CD8-positive, alpha-beta memory T cell (primary cell): ENCODE measurements at regions not wholly inside any gene's neighbourhood (a gene's known extent, or its start where the extent isn't known, plus 50 kb on each side); places are given as distances from the start of the nearest gene placed in this dataset.

Experiments
- CTCF ChIA-PET: fragments of 350-600 bp; sonication (Branson Sonifier 250); formaldehyde crosslinking; loops from one replicate; lab custom pipeline; 2021; ENCODE audit warnings: antibody characterized with exemption; lab: Charles Lee
- POLR2A ChIA-PET: fragments of 350-600 bp; sonication (Branson Sonifier 250); formaldehyde crosslinking; loops from one replicate; lab custom pipeline; 2021; ENCODE audit warnings: antibody characterized with exemption; lab: Charles Lee
- DNase-seq, 5 donors: peaks; one replicate each; pipeline versions ENCODE4 v3.0.0 to v3.0.0-alpha.2; 2020 to 2022; ENCODE audit warnings: mixed read lengths in 1 of 5
- H3K27ac ChIP-seq: one replicate; pipeline ENCODE4 v1.7.0; 2013; ENCODE audit warnings: low read depth, mild to moderate bottlenecking, low read length, moderate library complexity
- H3K27me3 ChIP-seq: 2 replicates; pipeline ENCODE4 v1.7.0; 2013; ENCODE audit warnings: low read length, mild to moderate bottlenecking; ENCODE audit not compliant: insufficient read depth, poor library complexity, severe bottlenecking
- H3K36me3 ChIP-seq: 2 replicates; pipeline ENCODE4 v1.7.0; 2013; ENCODE audit warnings: mild to moderate bottlenecking, low read length, moderate library complexity; ENCODE audit not compliant: insufficient read depth
- H3K4me1 ChIP-seq: 2 replicates; pipeline ENCODE4 v1.7.0; 2013; ENCODE audit warnings: mild to moderate bottlenecking, low read length, moderate library complexity; ENCODE audit not compliant: insufficient read depth
- H3K4me3 ChIP-seq: 2 replicates; pipeline ENCODE4 v1.7.0; 2013; ENCODE audit warnings: mild to moderate bottlenecking, low read length
- H3K9me3 ChIP-seq: 2 replicates; pipeline ENCODE4 v1.7.0; 2013; ENCODE audit warnings: mild to moderate bottlenecking, low read length
- H3K27ac Mint-ChIP-seq, 8 donors: one replicate each; pipeline ENCODE4 v1.8.0; 2020 to 2021; ENCODE audit warnings: mixed read lengths in 8 of 8, mild to moderate bottlenecking in 6 of 8, inconsistent platforms in 3 of 8, moderate library complexity in 3 of 8
- H3K27me3 Mint-ChIP-seq, 2 donors: one replicate each; pipeline ENCODE4 v1.8.0; 2020 to 2021; ENCODE audit warnings: mixed read lengths in 2 of 2, mild to moderate bottlenecking in 1 of 2, moderate library complexity in 1 of 2
- H3K36me3 Mint-ChIP-seq, 3 donors: one replicate each; pipeline ENCODE4 v1.8.0; 2020 to 2021; ENCODE audit warnings: mixed read lengths in 3 of 3, inconsistent platforms in 1 of 3, mild to moderate bottlenecking in 1 of 3
- H3K4me1 Mint-ChIP-seq, 3 donors: one replicate each; pipeline ENCODE4 v1.8.0; 2020 to 2021; ENCODE audit warnings: mixed read lengths in 3 of 3, inconsistent platforms in 1 of 3, mild to moderate bottlenecking in 1 of 3
- H3K4me3 Mint-ChIP-seq, 7 donors: one replicate each; pipeline ENCODE4 v1.8.0; 2020 to 2021; ENCODE audit warnings: mixed read lengths in 7 of 7, mild to moderate bottlenecking in 6 of 7, moderate library complexity in 4 of 7, inconsistent platforms in 2 of 7
- H3K9me3 Mint-ChIP-seq, 5 donors: one replicate each; pipeline ENCODE4 v1.8.0; 2020 to 2022; ENCODE audit warnings: mixed read lengths in 5 of 5, mild to moderate bottlenecking in 3 of 5, moderate library complexity in 2 of 5, inconsistent platforms in 1 of 5

- Mint-ChIP-seq H3K27me3 (no peaks in the 10 kb centered on the region), H3K27ac (no peak overlapping the region), H3K4me3 (no peak overlapping the region), H3K4me1 (no peaks in the 10 kb centered on the region), H3K36me3 (no peaks in the 10 kb centered on the region), H3K9me3 (peaks cover 0 to 28% (median 5%) of the 10 kb centered on the region in 5 donors)
- DNase-seq, result no peak
- Histone ChIP-seq H3K4me3 (no peak overlapping the region), H3K9me3 (no peaks in the 10 kb centered on the region), H3K27me3 (no peaks in the 10 kb centered on the region), H3K4me1 (no peaks in the 10 kb centered on the region), H3K36me3 (no peaks in the 10 kb centered on the region), H3K27ac (no peak overlapping the region)
- POLR2A ChIA-PET, result no interaction called here
- CTCF ChIA-PET, result no interaction called here
Observed at GRCh38 chr13:62696490-62696889, 1280.8 kb upstream of the PCDH20 start.

GRCh38 chr13:62687732-62688131 lies 1272.1 kb upstream of the PCDH20 start:
- no peak overlapping the region for H3K27ac Mint-ChIP-seq
- peaks cover 2 to 27% (median 5%) of the 10 kb centered on the region in 5 donors for H3K9me3 Mint-ChIP-seq
- ChIA-PET POLR2A (no interaction called here), CTCF (no interaction called here)
- Histone ChIP-seq H3K27me3 (no peaks in the 10 kb centered on the region), H3K4me1 (no peaks in the 10 kb centered on the region), H3K4me3 (no peak overlapping the region), H3K27ac (no peak overlapping the region), H3K36me3 (no peaks in the 10 kb centered on the region), H3K9me3 (no peaks in the 10 kb centered on the region)
- H3K4me1 Mint-ChIP-seq, result no peaks in the 10 kb centered on the region
- no peak overlapping the region for H3K4me3 Mint-ChIP-seq
- DNase-seq, result no peak
- H3K27me3 Mint-ChIP-seq, result no peaks in the 10 kb centered on the region
- H3K36me3 Mint-ChIP-seq, result no peaks in the 10 kb centered on the region

- H3K9me3 Mint-ChIP-seq, result peaks cover 0 to 19% (median 10%) of the 10 kb centered on the region in 5 donors
- POLR2A ChIA-PET, result no interaction called here
- H3K27me3 ChIP-seq, result no peaks in the 10 kb centered on the region
- H3K4me1 ChIP-seq, result no peaks in the 10 kb centered on the region
- H3K4me1 Mint-ChIP-seq, result no peaks in the 10 kb centered on the region
- CTCF ChIA-PET, result no interaction called here
- no peak overlapping the region for H3K27ac Mint-ChIP-seq
- H3K4me3 Mint-ChIP-seq, result no peak overlapping the region
- DNase-seq, result no peak
- H3K36me3 Mint-ChIP-seq, result no peaks in the 10 kb centered on the region
- no peak overlapping the region for H3K27ac ChIP-seq
- H3K4me3 ChIP-seq, result no peak overlapping the region
- H3K9me3 ChIP-seq, result no peaks in the 10 kb centered on the region
- no peaks in the 10 kb centered on the region for H3K27me3 Mint-ChIP-seq
- no peaks in the 10 kb centered on the region for H3K36me3 ChIP-seq
Observed at GRCh38 chr13:62684359-62684758, 1268.7 kb upstream of the PCDH20 start.

DNA sequence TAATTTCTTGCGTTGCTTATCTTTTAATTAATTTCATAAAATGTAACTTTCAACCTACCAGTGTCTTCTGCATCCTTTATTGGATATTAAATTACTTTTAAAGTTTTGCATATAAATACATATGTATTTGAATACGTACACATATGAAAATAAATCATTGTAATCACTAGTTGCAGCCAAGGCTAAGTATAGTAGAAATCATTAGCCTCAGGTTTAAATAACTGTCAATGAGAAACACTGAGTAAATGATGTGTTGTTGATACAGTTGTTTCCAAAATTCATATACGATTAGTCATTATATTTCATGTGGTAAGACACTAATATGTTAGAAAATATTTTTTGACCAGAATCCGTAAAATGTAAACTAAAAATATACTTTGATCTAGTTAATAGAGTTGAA lies 1267.1 kb upstream of the PCDH20 start:
- Histone ChIP-seq H3K27ac (no peak overlapping the region), H3K4me3 (no peak overlapping the region), H3K9me3 (no peaks in the 10 kb centered on the region), H3K4me1 (no peaks in the 10 kb centered on the region), H3K36me3 (no peaks in the 10 kb centered on the region), H3K27me3 (no peaks in the 10 kb centered on the region)
- Mint-ChIP-seq H3K36me3 (no peaks in the 10 kb centered on the region), H3K4me3 (no peak overlapping the region), H3K27ac (no peak overlapping the region), H3K27me3 (no peaks in the 10 kb centered on the region), H3K4me1 (no peaks in the 10 kb centered on the region), H3K9me3 (peaks cover 0 to 25% (median 12%) of the 10 kb centered on the region in 5 donors)
- no peak for DNase-seq
- POLR2A ChIA-PET, result no interaction called here
- CTCF ChIA-PET, result no interaction called here

GRCh38 chr13:62678039-62678438 lies 1262.4 kb upstream of the PCDH20 start:
- Mint-ChIP-seq H3K27ac (no peak overlapping the region), H3K36me3 (no peaks in the 10 kb centered on the region), H3K9me3 (peaks cover 6 to 30% (median 24%) of the 10 kb centered on the region in 5 donors), H3K4me1 (no peaks in the 10 kb centered on the region), H3K4me3 (no peak overlapping the region), H3K27me3 (no peaks in the 10 kb centered on the region)
- Histone ChIP-seq H3K4me1 (no peaks in the 10 kb centered on the region), H3K27ac (no peak overlapping the region), H3K27me3 (no peaks in the 10 kb centered on the region), H3K4me3 (no peak overlapping the region), H3K36me3 (no peaks in the 10 kb centered on the region), H3K9me3 (no peaks in the 10 kb centered on the region)
- DNase-seq, result no peak
- POLR2A ChIA-PET, result interaction anchor here (0.6 kb wide), 1 partner anchor 628 kb away, joined by 3 read pairs; no protein-coding TSS in a partner anchor
- CTCF ChIA-PET, result no interaction called here

- Histone ChIP-seq H3K27ac (no peak overlapping the region), H3K4me1 (no peaks in the 10 kb centered on the region), H3K36me3 (no peaks in the 10 kb centered on the region), H3K9me3 (no peaks in the 10 kb centered on the region), H3K27me3 (no peaks in the 10 kb centered on the region), H3K4me3 (no peak overlapping the region)
- Mint-ChIP-seq H3K27ac (no peak overlapping the region), H3K4me3 (no peak overlapping the region), H3K27me3 (no peaks in the 10 kb centered on the region), H3K4me1 (no peaks in the 10 kb centered on the region), H3K36me3 (no peaks in the 10 kb centered on the region), H3K9me3 (peaks cover 5 to 51% (median 11%) of the 10 kb centered on the region in 5 donors)
- POLR2A ChIA-PET, result no interaction called here
- DNase-seq, result no peak
- CTCF ChIA-PET, result no interaction called here
Observed at GRCh38 chr13:62663767-62664166, 1248.1 kb upstream of the PCDH20 start.

GRCh38 chr13:62659365-62659764 lies 1243.7 kb upstream of the PCDH20 start:
- Mint-ChIP-seq H3K4me1 (no peaks in the 10 kb centered on the region), H3K27me3 (no peaks in the 10 kb centered on the region), H3K27ac (no peak overlapping the region), H3K4me3 (no peak overlapping the region), H3K9me3 (peaks cover 5 to 58% (median 11%) of the 10 kb centered on the region in 5 donors), H3K36me3 (no peaks in the 10 kb centered on the region)
- DNase-seq, result no peak
- Histone ChIP-seq H3K27ac (no peak overlapping the region), H3K9me3 (no peaks in the 10 kb centered on the region), H3K27me3 (no peaks in the 10 kb centered on the region), H3K4me3 (no peak overlapping the region), H3K36me3 (no peaks in the 10 kb centered on the region), H3K4me1 (no peaks in the 10 kb centered on the region)
- CTCF ChIA-PET, result no interaction called here
- POLR2A ChIA-PET, result no interaction called here

GRCh38 chr13:62653371-62653770 lies 1237.7 kb upstream of the PCDH20 start:
- Histone ChIP-seq H3K9me3 (no peaks in the 10 kb centered on the region), H3K27me3 (no peaks in the 10 kb centered on the region), H3K36me3 (no peaks in the 10 kb centered on the region), H3K27ac (no peak overlapping the region), H3K4me3 (no peak overlapping the region), H3K4me1 (no peaks in the 10 kb centered on the region)
- no peaks in the 10 kb centered on the region for H3K36me3 Mint-ChIP-seq
- CTCF ChIA-PET, result no interaction called here
- DNase-seq, result no peak
- peaks cover 0 to 22% (median 6%) of the 10 kb centered on the region in 5 donors for H3K9me3 Mint-ChIP-seq
- no peak overlapping the region for H3K4me3 Mint-ChIP-seq
- H3K27me3 Mint-ChIP-seq, result no peaks in the 10 kb centered on the region
- H3K27ac Mint-ChIP-seq, result no peak overlapping the region
- POLR2A ChIA-PET, result no interaction called here
- no peaks in the 10 kb centered on the region for H3K4me1 Mint-ChIP-seq
